Heart left ventricle (tissue), 16 donors: ENCODE measurements at regions not wholly inside any gene's neighbourhood (a gene's known extent, or its start where the extent isn't known, plus 50 kb on each side); places are given as distances from the start of the nearest gene placed in this dataset.

Experiments used
- ATAC-seq, 4 donors: fragments of 200-7000 bp; cut with Tn5 transposase; one replicate each; pipeline ENCODE4 v1.9.1; 2020 to 2022; ENCODE audit warnings: moderate library complexity in 4 of 4, mild to moderate bottlenecking in 3 of 4, moderate number of reproducible peaks in 1 of 4
- DNase-seq, 5 donors: peaks; one replicate each; pipeline ENCODE4 v3.0.0-alpha.2; 2020
- H3K27ac ChIP-seq, 12 donors: fragments of 200-600 bp; sonication (generic) in 4 of 12; one replicate each; pipeline versions ENCODE4 v1.5.0 to v1.8.0; 2016 to 2022; ENCODE audit warnings: mild to moderate bottlenecking in 2 of 12
- H3K27me3 ChIP-seq, 9 donors: fragments of 200-600 bp; sonication (generic) in 2 of 9; one replicate each; pipeline versions ENCODE4 v1.5.1 to v1.8.0; 2016 to 2022; ENCODE audit warnings: mild to moderate bottlenecking in 3 of 9
- H3K36me3 ChIP-seq, 9 donors: fragments of 200-600 bp; sonication (generic) in 2 of 9; one replicate each; pipeline versions ENCODE4 v1.5.0 to v1.8.0; 2018 to 2022; ENCODE audit warnings: mild to moderate bottlenecking in 2 of 9
- H3K4me1 ChIP-seq, 12 donors: fragments of 200-600 bp; sonication (generic) in 4 of 12; one replicate each; pipeline versions ENCODE4 v1.5.0 to v1.8.0; 2016 to 2022; ENCODE audit warnings: mild to moderate bottlenecking in 3 of 12
- H3K4me3 ChIP-seq, 12 donors: fragments of 200-600 bp; sonication (generic) in 4 of 12; one replicate each; pipeline versions ENCODE4 v1.5.0 to v1.8.0; 2017 to 2022; ENCODE audit warnings: mild to moderate bottlenecking in 9 of 12, moderate library complexity in 4 of 12
- H3K9me3 ChIP-seq, 12 donors: fragments of 200-600 bp; sonication (generic) in 4 of 12; one replicate each; pipeline versions ENCODE4 v1.5.0 to v1.8.0; 2016 to 2022; ENCODE audit warnings: mild to moderate bottlenecking in 1 of 12
- CTCF ChIP-seq, 12 donors: fragments of 200-600 bp; sonication (generic) in 4 of 12; IDR thresholded peaks; one replicate each; pipeline versions ENCODE4 v1.5.0 to v1.8.0; 2018 to 2022; ENCODE audit warnings: antibody characterized with exemption in 12 of 12, mild to moderate bottlenecking in 5 of 12
- POLR2A ChIP-seq, 2 donors: fragments of 450-650 bp; IDR thresholded peaks; one replicate each; pipeline ENCODE4 v1.6.1; 2017; ENCODE audit warnings: antibody characterized with exemption in 2 of 2, mild to moderate bottlenecking in 2 of 2, moderate library complexity in 2 of 2
- WGBS, 4 donors: extraction: QIAGEN DNeasy Blood & Tissue Kit in 2 of 4; methylation state at CpG; one replicate each; pipeline versions ENCODE4 v1.1.5 to v1.1.7; 2013 to 2018; 5-methylcytosine and 5-hydroxymethylcytosine counted together
- intact Hi-C, 10 donors: fragments of 100-400 bp; cut with DNase I; formaldehyde crosslinking; loops; one replicate each; pipeline versions ENCODE4 v1.11.1 to v1.14.2; 2022
- donor health status: ischemic (EF 13 %, LVEDD 7.1; RV severe dilation, severe dysfunction).
- donor health status: healthy with polysubstance abuse.
- donor health status: DM: no; HTN: yes; CAD: no.
- donor health status: DM: no; HTN: no; CAD: no.
- donor health status: ischemic (EF 25% LVEDD 6.9; RV normal size, moderate dysfunction).
- donor health status: ischemic (EF 25% LVEDD 5.7; RV mildly dilated, moderate dysfunction).
- donor health status: healthy.
- donor health status: DM: yes; HTN: yes; CAD: no.
- donor health status: ischemic (EF 35%, LVEDD 5.7; RV mildly dilated, moderate dysfunction).
- donor health status: nonischemic (EF 11% LVEDD 7.7; RV severe dilation, severe dysfunction).
- donor health status: DM: yes; HTN: yes; CAD: no.
- donor health status: PGD.
- donor health status: ischemic (EF 29% LVEDD 5.4; RV normal size, mild dysfunction).
- donor health status: nonischemic (EF 23%, LVEDD 6.1; RV moderate dilation, normal function).

GRCh38 chr21:25387665-25388064, 219.6 kb downstream of the MRPL39 start:
- no peaks in the 10 kb centered on the region for H3K9me3 ChIP-seq
- H3K27me3 ChIP-seq, result peaks cover 0 to 6% (median 0%) of the 10 kb centered on the region in 9 donors
- DNase-seq (no peak), ATAC-seq (no peak)
- TF ChIP-seq CTCF (IDR thresholded peaks at IDR 0.05), result no peak
- no peak for TF ChIP-seq POLR2A (IDR thresholded peaks at IDR 0.05)
- no peaks in the 10 kb centered on the region for H3K36me3 ChIP-seq
- H3K4me1 ChIP-seq, result no peaks in the 10 kb centered on the region
- intact Hi-C loops, result loop anchor here in 6 of 10 donors (5.0 to 10.0 kb wide), 2 partner anchors 490 to 493 kb away; no protein-coding TSS in a partner anchor
- 68 to 74% (median 72%) methylated on average over 3 of the region's 3 CpGs for WGBS, 4 donors
- no peak overlapping the region for H3K27ac ChIP-seq
- no peak overlapping the region for H3K4me3 ChIP-seq

GRCh38 chr21:25385911-25386474, 221.3 kb downstream of the MRPL39 start:
- no peak overlapping the region for H3K4me3 ChIP-seq
- no peak for DNase-seq
- TF ChIP-seq CTCF (IDR thresholded peaks at IDR 0.05), result peak; percentile 68 to 95 (median 81)
- no peak for TF ChIP-seq POLR2A (IDR thresholded peaks at IDR 0.05)
- no peaks in the 10 kb centered on the region for H3K4me1 ChIP-seq
- H3K27ac ChIP-seq, result no peak overlapping the region
- no peaks in the 10 kb centered on the region for H3K36me3 ChIP-seq
- 5 to 9% (median 8%) methylated on average over 8 of the region's 8 CpGs for WGBS, 4 donors
- H3K9me3 ChIP-seq, result no peaks in the 10 kb centered on the region
- H3K27me3 ChIP-seq, result peaks cover 0 to 6% (median 0%) of the 10 kb centered on the region in 9 donors
- ATAC-seq, result peak in 1 of 4 donors; percentile 24
- intact Hi-C loops, result loop anchor here in 6 of 10 donors (5.0 to 10.0 kb wide), 2 partner anchors 489 to 491 kb away; no protein-coding TSS in a partner anchor

GRCh38 chr21:25385341-25385740, 221.9 kb downstream of the MRPL39 start:
- Histone ChIP-seq H3K4me3 (no peak overlapping the region), H3K36me3 (no peaks in the 10 kb centered on the region), H3K9me3 (no peaks in the 10 kb centered on the region), H3K27ac (no peak overlapping the region), H3K4me1 (no peaks in the 10 kb centered on the region), H3K27me3 (peaks cover 0 to 6% (median 0%) of the 10 kb centered on the region in 9 donors)
- 42 to 51% (median 49%) methylated on average over 3 of the region's 3 CpGs for WGBS, 4 donors
- DNase-seq (no peak), ATAC-seq (no peak)
- intact Hi-C loops, result loop anchor here in 6 of 10 donors (5.0 to 10.0 kb wide), 2 partner anchors 488 to 491 kb away; no protein-coding TSS in a partner anchor
- no peak for TF ChIP-seq CTCF (IDR thresholded peaks at IDR 0.05)
- TF ChIP-seq POLR2A (IDR thresholded peaks at IDR 0.05), result no peak

- no peak for ATAC-seq
- TF ChIP-seq POLR2A (IDR thresholded peaks at IDR 0.05) (no peak), CTCF (IDR thresholded peaks at IDR 0.05) (no peak)
- Histone ChIP-seq H3K4me1 (no peaks in the 10 kb centered on the region), H3K4me3 (no peak overlapping the region), H3K27ac (no peak overlapping the region), H3K27me3 (peaks cover 0 to 6% (median 0%) of the 10 kb centered on the region in 9 donors), H3K9me3 (no peaks in the 10 kb centered on the region), H3K36me3 (no peaks in the 10 kb centered on the region)
- DNase-seq, result no peak
- WGBS, 4 donors, result 90 to 98% (median 93%) methylated on average over 4 of the region's 4 CpGs
- intact Hi-C loops, result loop anchor here in 6 of 10 donors (5.0 to 10.0 kb wide), 2 partner anchors 487 to 490 kb away; no protein-coding TSS in a partner anchor
Measured at GRCh38 chr21:25384782-25385181, 222.5 kb downstream of the MRPL39 start.
